ENCODE measurements at regions not wholly inside any gene's neighbourhood (a gene's known extent, or its start where the extent isn't known, plus 50 kb on each side); places are given as distances from the start of the nearest gene placed in this dataset.
A peak's percentile ranks its signal among the peaks of the same experiment; 100 is the strongest.
"Not testable (repeated sequence)": the region's sequence is repeated elsewhere in the genome, so short reads cannot be mapped to it uniquely, and the experiment has no call there.

DNA sequence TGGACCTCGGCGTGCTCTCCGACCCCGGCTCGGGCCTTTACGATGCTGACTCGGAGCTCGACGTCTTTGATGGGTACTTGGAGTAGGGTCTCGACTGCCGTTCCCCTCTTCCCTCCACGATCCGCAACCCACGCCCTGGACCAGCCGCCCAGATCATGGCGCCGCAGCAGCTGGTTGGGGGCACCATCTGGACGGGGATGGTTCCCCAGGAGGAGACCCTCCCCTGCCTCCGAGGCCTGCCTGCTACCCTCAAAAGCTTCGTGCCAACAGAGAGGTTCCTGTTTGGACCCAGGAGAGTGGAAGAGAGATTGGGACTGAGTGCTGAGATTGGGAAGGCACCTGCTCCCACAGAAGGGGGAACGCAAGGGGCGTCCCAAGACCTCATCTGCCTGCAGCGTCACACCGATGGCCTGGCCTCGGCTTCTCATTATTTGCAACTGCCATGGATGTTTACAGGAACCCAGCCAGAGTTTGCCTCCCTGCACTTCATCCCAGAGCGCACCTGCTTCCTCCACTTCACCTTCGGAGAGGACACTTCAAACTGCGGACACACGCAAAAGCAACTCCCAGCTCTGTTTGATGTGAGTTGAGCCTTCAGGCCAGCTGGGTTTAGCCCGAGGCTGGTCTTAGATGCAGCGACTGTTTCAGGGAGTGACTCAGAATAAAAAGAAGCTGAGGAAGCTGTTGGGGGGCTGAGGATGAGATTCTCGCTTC, 58.9 kb downstream of the GOLGA6L7 start:
- DNase-seq (ENCODE audit: low spot score), result peak; percentile 32

- DNase-seq (ENCODE audit: low spot score), result not testable (repeated sequence)
Observed at GRCh38 chr15:28788649-28789400, 59.6 kb downstream of the GOLGA6L7 start.

GRCh38 chr15:28788176-28788575, 60.3 kb downstream of the GOLGA6L7 start:
- DNase-seq (ENCODE audit: low spot score), result not testable (repeated sequence)

GRCh38 chr15:28786521-28786920, 61.9 kb downstream of the GOLGA6L7 start:
- no peak for DNase-seq (ENCODE audit: low spot score)

GRCh38 chr15:28784347-28785163, 63.9 kb downstream of the GOLGA6L7 start:
- not testable (repeated sequence) for DNase-seq (ENCODE audit: low spot score)

DNA sequence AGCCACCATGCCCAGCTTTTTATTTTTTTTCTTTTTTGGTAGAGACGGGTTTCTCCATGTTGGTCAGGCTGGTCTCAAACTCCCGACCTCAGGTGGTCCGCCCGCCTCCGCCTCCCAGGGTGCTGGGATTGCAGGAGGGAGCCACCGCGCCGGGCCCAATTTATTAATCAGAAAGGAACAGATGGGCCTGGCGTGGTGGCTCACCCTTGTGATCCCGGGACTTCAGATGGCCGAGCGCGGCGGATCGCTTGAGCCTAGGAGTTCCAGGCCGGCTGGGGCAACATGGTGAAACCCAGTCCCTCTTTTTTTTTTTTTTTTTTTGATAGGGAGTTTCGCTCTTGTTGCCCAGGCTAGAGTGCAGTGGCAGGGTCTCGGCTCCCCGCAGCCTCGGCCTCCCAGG, 64.6 kb downstream of the GOLGA6L7 start:
- DNase-seq (ENCODE audit: low spot score), result no peak

DNA sequence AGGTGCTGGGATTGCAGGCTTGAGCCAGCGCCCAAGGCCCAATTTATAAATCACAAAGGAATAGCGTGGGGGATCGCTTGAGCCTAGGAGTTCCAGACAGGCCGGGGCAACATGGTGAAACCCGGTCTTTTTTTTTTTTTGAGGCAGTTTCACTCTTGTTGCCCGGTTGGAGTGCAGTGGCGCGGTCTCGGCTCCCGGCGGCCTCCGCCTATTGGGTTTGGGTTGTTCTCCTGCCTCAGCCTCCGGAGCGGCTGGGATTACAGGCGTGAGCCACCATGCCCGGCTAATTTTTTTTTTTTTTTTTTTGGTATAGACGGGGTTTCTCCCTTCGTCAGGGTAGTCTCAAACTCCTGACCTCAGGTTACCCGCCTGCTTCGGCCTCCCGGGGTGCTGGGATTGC, 65.0 kb downstream of the GOLGA6L7 start:
- DNase-seq (ENCODE audit: low spot score), result no peak

- DNase-seq (ENCODE audit: low spot score), result not testable (repeated sequence)
Observed at GRCh38 chr15:28778397-28778796, 66.2 kb upstream of the GOLGA8M start.

DNA sequence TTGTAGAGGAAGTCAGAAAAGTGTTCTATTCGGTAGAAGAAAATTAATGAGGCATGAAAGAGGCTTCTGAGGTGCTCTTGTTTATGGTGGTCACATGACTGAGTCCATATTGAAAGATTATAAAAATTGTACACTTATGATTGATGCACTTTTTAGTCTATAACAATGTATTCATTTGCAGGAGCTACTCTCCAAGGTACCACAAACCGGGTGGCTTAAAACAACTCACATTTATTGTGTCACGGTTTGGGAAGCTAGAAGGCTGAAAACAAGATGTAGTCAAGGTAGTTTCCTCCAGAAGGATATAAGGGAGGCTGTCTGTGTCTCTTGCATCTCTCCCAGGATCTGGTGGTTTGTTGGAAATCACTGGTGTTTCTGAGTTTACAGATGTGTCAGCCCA, 60.6 kb upstream of the GOLGA8M start:
- not testable (repeated sequence) for DNase-seq (ENCODE audit: low spot score)

Small RNA genes lying in the stretch of these regions (small RNA-seq; reads per million reads assigned to genes)
- gene AC055876.3, result 0 reads per million in 2 experiments

Measured in SK-N-DZ (cell line).